ENCODE measurements at regions not wholly inside any gene's neighbourhood (a gene's known extent, or its start where the extent isn't known, plus 50 kb on each side); places are given as distances from the start of the nearest gene placed in this dataset.

DNA sequence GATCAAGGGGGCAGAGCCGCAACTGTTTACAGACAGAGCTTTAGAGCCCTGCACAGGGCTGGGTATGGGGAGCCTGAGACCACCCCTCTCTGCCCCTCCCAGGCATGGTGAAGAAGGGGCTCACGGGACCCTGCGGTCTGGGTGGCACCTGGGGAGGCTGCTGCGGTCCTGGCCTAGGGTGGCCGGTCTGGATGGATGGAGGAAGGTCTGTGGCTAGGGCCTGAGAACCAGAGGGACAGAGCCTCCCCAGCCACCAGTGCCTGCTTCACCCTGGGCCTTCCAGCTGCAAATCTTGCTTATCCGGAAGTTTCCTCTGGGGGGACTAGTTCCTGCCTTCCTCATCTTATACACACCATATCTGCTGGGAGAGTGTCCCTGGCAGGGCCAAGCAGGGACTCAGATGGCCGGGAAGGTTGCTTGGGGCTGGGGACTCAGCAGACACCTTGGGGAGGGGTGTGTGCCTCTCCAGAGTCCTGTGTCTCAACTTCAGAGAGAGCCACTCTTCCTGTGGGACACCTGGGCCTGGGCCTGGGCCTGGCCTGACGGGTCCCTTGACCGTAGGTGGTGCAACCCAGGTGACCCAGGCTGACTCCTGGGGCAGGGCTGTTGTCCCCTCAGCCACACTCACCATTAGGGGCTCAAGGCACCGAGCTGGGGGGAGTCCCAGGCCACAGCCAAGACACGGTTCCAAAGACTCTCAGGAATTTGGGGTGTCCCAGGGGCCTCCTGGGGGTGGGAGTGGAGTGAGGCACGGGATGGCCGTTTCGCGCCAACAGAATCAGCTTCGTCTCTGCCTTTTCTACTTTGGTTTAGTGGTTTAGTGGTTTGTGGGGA is 52.0 kb upstream of the ACTRT2 start:
- H3K36me3 ChIP-seq (ENCODE audit: low read depth) = no peaks in the 10 kb centered on the region
- H3K27ac ChIP-seq (ENCODE audit: poor library complexity, severe bottlenecking) = no peak overlapping the region
- TF ChIP-seq, protein P1, sequence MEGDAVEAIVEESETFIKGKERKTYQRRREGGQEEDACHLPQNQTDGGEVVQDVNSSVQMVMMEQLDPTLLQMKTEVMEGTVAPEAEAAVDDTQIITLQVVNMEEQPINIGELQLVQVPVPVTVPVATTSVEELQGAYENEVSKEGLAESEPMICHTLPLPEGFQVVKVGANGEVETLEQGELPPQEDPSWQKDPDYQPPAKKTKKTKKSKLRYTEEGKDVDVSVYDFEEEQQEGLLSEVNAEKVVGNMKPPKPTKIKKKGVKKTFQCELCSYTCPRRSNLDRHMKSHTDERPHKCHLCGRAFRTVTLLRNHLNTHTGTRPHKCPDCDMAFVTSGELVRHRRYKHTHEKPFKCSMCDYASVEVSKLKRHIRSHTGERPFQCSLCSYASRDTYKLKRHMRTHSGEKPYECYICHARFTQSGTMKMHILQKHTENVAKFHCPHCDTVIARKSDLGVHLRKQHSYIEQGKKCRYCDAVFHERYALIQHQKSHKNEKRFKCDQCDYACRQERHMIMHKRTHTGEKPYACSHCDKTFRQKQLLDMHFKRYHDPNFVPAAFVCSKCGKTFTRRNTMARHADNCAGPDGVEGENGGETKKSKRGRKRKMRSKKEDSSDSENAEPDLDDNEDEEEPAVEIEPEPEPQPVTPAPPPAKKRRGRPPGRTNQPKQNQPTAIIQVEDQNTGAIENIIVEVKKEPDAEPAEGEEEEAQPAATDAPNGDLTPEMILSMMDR (IDR thresholded peaks at IDR 0.05; ENCODE audit: poor library complexity, severe bottlenecking) = no peak
- ATAC-seq (ENCODE audit: low read depth) (no peak), DNase-seq (ENCODE audit: low spot score) (peak; percentile 38)
- H3K4me3 ChIP-seq (ENCODE audit: severe bottlenecking) = no peak overlapping the region
- H3K9me3 ChIP-seq (ENCODE audit: severe bottlenecking) = no peaks in the 10 kb centered on the region
- no peaks in the 10 kb centered on the region for H3K27me3 ChIP-seq (ENCODE audit: insufficient read depth, poor library complexity, severe bottlenecking)
- no peaks in the 10 kb centered on the region for H3K4me1 ChIP-seq (ENCODE audit: insufficient read depth, poor library complexity, severe bottlenecking)

DNA sequence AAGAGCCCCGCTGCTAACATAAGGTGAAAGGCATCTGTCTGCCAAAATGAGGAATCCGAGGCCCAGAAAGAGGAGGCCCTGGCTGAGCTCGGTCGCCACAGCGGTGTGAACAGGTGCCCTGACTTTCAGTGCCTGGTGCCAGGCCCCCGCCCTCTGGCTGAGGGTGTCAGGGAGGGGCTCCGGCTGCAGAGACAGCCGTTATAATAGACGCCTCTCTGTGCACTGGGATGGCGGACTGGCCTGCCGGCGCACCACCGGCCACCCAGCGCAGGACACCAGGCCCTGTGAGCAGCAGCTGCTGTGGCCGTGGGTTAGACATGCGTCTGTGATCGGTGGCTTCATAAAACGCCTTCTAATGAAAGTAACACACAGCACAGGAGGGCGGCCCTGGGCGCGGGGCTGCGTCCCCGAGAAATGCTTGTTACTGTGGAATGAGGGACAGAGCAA is 51.4 kb upstream of the ACTRT2 start:
- Histone ChIP-seq H3K36me3 (ENCODE audit: low read depth) (no peaks in the 10 kb centered on the region), H3K4me1 (ENCODE audit: insufficient read depth, poor library complexity, severe bottlenecking) (no peaks in the 10 kb centered on the region), H3K27ac (ENCODE audit: poor library complexity, severe bottlenecking) (no peak overlapping the region), H3K9me3 (ENCODE audit: severe bottlenecking) (no peaks in the 10 kb centered on the region), H3K27me3 (ENCODE audit: insufficient read depth, poor library complexity, severe bottlenecking) (no peaks in the 10 kb centered on the region), H3K4me3 (ENCODE audit: severe bottlenecking) (no peak overlapping the region)
- peak; percentile 26 for DNase-seq (ENCODE audit: low spot score)
- TF ChIP-seq, protein P1 (IDR thresholded peaks at IDR 0.05; ENCODE audit: poor library complexity, severe bottlenecking) = no peak
- no peak for ATAC-seq (ENCODE audit: low read depth)

DNA sequence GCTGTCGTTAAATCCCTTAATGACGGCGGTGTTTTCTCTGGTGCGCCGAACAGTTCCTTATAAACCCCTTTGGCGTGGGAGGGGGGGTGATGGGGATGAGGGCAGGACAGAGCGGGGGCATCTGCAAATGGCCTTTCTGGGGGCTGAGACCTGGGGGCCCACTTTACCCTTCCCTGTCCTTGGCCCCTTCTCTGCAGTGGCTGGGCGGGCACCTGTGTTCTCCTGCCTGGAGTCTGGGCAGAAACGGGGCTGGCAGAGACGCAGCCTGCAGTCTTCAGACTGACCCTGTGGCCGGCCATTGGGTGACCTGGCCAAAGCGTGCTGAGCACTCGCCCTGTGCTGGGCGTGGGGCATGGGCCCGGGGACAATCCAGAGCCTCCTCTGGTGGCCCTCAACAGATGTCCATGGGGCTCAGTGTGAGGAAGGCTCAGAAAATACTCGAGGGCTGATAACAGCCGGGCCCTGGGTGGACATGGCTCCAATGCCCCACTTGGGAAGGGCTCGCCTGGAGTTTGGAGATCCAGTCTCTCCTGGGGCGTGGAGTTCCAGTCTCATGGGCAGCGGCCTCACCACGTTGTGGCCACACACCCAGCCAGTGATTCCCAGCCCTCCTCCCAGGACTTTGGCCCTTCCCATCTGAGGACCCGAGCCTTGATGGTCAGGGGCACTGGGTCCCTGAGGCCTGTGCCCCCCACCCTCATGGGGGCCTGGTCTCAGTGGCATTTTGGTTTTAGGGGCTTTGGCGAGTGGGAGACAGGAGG is 50.8 kb upstream of the ACTRT2 start:
- H3K4me1 ChIP-seq (ENCODE audit: insufficient read depth, poor library complexity, severe bottlenecking) = no peaks in the 10 kb centered on the region
- H3K9me3 ChIP-seq (ENCODE audit: severe bottlenecking) = no peaks in the 10 kb centered on the region
- TF ChIP-seq, protein P1 (IDR thresholded peaks at IDR 0.05; ENCODE audit: poor library complexity, severe bottlenecking) = no peak
- no peaks in the 10 kb centered on the region for H3K36me3 ChIP-seq (ENCODE audit: low read depth)
- H3K27me3 ChIP-seq (ENCODE audit: insufficient read depth, poor library complexity, severe bottlenecking) = no peaks in the 10 kb centered on the region
- no peak overlapping the region for H3K4me3 ChIP-seq (ENCODE audit: severe bottlenecking)
- ATAC-seq (ENCODE audit: low read depth) = no peak
- peak; percentile 63 for DNase-seq (ENCODE audit: low spot score)
- H3K27ac ChIP-seq (ENCODE audit: poor library complexity, severe bottlenecking) = no peak overlapping the region

DNA sequence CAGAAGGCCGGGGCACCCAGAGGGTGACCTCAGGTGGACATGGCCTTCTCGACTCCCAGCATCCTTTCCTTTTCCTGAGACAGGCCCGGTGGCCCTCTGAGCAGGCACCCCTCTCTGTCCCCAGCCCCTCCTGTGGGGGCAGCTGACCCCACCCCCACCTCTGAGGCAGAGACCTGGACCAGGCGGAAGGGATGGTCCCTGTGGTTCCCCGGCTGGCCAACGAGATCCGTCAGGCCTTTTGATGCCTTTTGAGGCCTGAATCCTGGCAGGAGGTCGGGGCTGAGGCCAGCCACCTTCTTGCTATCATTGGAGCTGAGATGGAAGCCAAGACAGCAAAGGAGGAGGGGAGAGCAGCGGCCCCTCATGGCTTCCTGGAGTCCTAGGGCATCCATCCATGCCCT is 50.2 kb upstream of the ACTRT2 start:
- no peak overlapping the region for H3K27ac ChIP-seq (ENCODE audit: poor library complexity, severe bottlenecking)
- ATAC-seq (ENCODE audit: low read depth) = no peak
- no peaks in the 10 kb centered on the region for H3K9me3 ChIP-seq (ENCODE audit: severe bottlenecking)
- no peaks in the 10 kb centered on the region for H3K4me1 ChIP-seq (ENCODE audit: insufficient read depth, poor library complexity, severe bottlenecking)
- no peak for DNase-seq (ENCODE audit: low spot score)
- H3K36me3 ChIP-seq (ENCODE audit: low read depth) = no peaks in the 10 kb centered on the region
- H3K27me3 ChIP-seq (ENCODE audit: insufficient read depth, poor library complexity, severe bottlenecking) = no peaks in the 10 kb centered on the region
- H3K4me3 ChIP-seq (ENCODE audit: severe bottlenecking) = no peak overlapping the region
- TF ChIP-seq, protein P1 (IDR thresholded peaks at IDR 0.05; ENCODE audit: poor library complexity, severe bottlenecking) = no peak
